OCI-LY3 (cell line): ENCODE measurements at regions not wholly inside any gene's neighbourhood (a gene's known extent, or its start where the extent isn't known, plus 50 kb on each side); places are given as distances from the start of the nearest gene placed in this dataset.

Experiments used
- H2AFZ ChIP-seq: fragments of 200-600, 300-600 bp; shearing (Covaris generic); 2 replicates; pipeline ENCODE4 v1.6.0; 2014; ENCODE audit warnings: antibody characterized with exemption, low read depth, low read length
- H3K27ac ChIP-seq: fragments of 200-600, 300-600 bp; sonication (generic); 2 replicates; pipeline ENCODE4 v1.5.1; 2014; ENCODE audit warnings: mild to moderate bottlenecking, low read length, moderate library complexity, mixed read lengths
- H3K27me3 ChIP-seq: fragments of 200-600, 300-600 bp; sonication (generic); 2 replicates; pipeline ENCODE4 v1.6.1; 2014; ENCODE audit warnings: low read depth, low read length, mixed read lengths
- H3K36me3 ChIP-seq: fragments of 200-600, 300-600 bp; sonication (generic); replicated peaks from 2 replicates; pipeline ENCODE3; 2014; ENCODE audit warnings: low read depth, low read length, mixed read lengths
- H3K4me1 ChIP-seq: fragments of 300-600, 200-600 bp; sonication (generic); 2 replicates; pipeline ENCODE4 v1.6.1; 2014; ENCODE audit warnings: low read length, mixed read lengths
- H3K4me2 ChIP-seq: fragments of 200-600, 300-600 bp; sonication (generic); 2 replicates; pipeline ENCODE4 v1.6.1; 2014; ENCODE audit warnings: low read length, mixed read lengths
- H3K4me3 ChIP-seq: fragments of 300-600, 200-600 bp; sonication (generic); 2 replicates; pipeline ENCODE4 v1.5.1; 2014; ENCODE audit warnings: antibody characterized with exemption, mild to moderate bottlenecking, low read length, moderate library complexity
- H3K79me2 ChIP-seq: fragments of 300-600, 200-600 bp; shearing (Covaris generic); 2 replicates; pipeline ENCODE4 v1.6.1; 2014; ENCODE audit warnings: mild to moderate bottlenecking, low read length, mixed read lengths
- H3K9ac ChIP-seq: fragments of 300-600, 200-600 bp; shearing (Covaris generic); 2 replicates; pipeline ENCODE4 v1.6.0; 2014; ENCODE audit warnings: mild to moderate bottlenecking, low read length, moderate library complexity
- H3K9me3 ChIP-seq: fragments of 200-600, 300-600 bp; shearing (Covaris generic); 2 replicates; pipeline ENCODE4 v1.6.1; 2014; ENCODE audit warnings: low read length, mixed read lengths; ENCODE audit not compliant: insufficient read depth
- H4K20me1 ChIP-seq: fragments of 200-600, 300-600 bp; sonication (generic); 2 replicates; pipeline ENCODE4 v1.6.1; 2016; ENCODE audit warnings: low read length, mixed read lengths; ENCODE audit not compliant: insufficient read depth
- CTCF ChIP-seq: fragments of 200-600, 300-600 bp; sonication (generic); IDR thresholded peaks from 2 replicates; pipeline ENCODE4 v1.5.1; 2014; ENCODE audit warnings: antibody characterized with exemption, low read length, low read depth
- EZH2phosphoT487 ChIP-seq: fragments of 200-600 bp; shearing (Covaris generic); IDR thresholded peaks from 2 replicates; pipeline ENCODE4 v1.6.1; 2018; ENCODE audit warnings: antibody characterized with exemption, mixed run types, low read depth

- Histone ChIP-seq H3K9ac (no peak overlapping the region), H3K4me2 (no peak overlapping the region), H2AFZ (no peak overlapping the region), H3K4me1 (no peaks in the 10 kb centered on the region), H3K27me3 (no peaks in the 10 kb centered on the region), H3K36me3 (no peaks in the 10 kb centered on the region), H3K27ac (no peak overlapping the region), H4K20me1 (no peaks in the 10 kb centered on the region), H3K4me3 (no peak overlapping the region), H3K9me3 (no peaks in the 10 kb centered on the region), H3K79me2 (no peaks in the 10 kb centered on the region)
- no peak for TF ChIP-seq EZH2phosphoT487
Measured at GRCh38 chr12:25793196-25793595, 165.3 kb upstream of the RASSF8 start.

- H3K9me3 ChIP-seq, result no peaks in the 10 kb centered on the region
- H3K36me3 ChIP-seq, result no peaks in the 10 kb centered on the region
- TF ChIP-seq EZH2phosphoT487, result no peak
- no peak for TF ChIP-seq CTCF
- H2AFZ ChIP-seq, result no peak overlapping the region
- H3K4me1 ChIP-seq, result no peaks in the 10 kb centered on the region
- H3K27me3 ChIP-seq, result no peaks in the 10 kb centered on the region
- no peak overlapping the region for H3K27ac ChIP-seq
- H3K4me2 ChIP-seq, result no peak overlapping the region
- H3K4me3 ChIP-seq, result no peak overlapping the region
- no peak overlapping the region for H3K9ac ChIP-seq
- no peaks in the 10 kb centered on the region for H4K20me1 ChIP-seq
- no peaks in the 10 kb centered on the region for H3K79me2 ChIP-seq
Measured at GRCh38 chr12:25794571-25794970, 163.9 kb upstream of the RASSF8 start.

GRCh38 chr12:25796523-25797000 lies 161.9 kb upstream of the RASSF8 start:
- H3K27ac ChIP-seq, result no peak overlapping the region
- no peaks in the 10 kb centered on the region for H3K27me3 ChIP-seq

GRCh38 chr12:25797386-25797785 lies 161.1 kb upstream of the RASSF8 start:
- no peaks in the 10 kb centered on the region for H3K4me1 ChIP-seq
- H3K4me3 ChIP-seq, result no peak overlapping the region
- TF ChIP-seq CTCF (no peak), EZH2phosphoT487 (no peak)
- no peak overlapping the region for H3K4me2 ChIP-seq
- no peak overlapping the region for H3K9ac ChIP-seq
- H4K20me1 ChIP-seq, result no peaks in the 10 kb centered on the region
- H3K9me3 ChIP-seq, result no peaks in the 10 kb centered on the region
- no peaks in the 10 kb centered on the region for H3K27me3 ChIP-seq
- no peak overlapping the region for H2AFZ ChIP-seq
- H3K27ac ChIP-seq, result no peak overlapping the region
- no peaks in the 10 kb centered on the region for H3K79me2 ChIP-seq
- H3K36me3 ChIP-seq, result no peaks in the 10 kb centered on the region

More at GRCh38 chr12:25796523-25797000, 161.9 kb upstream of the RASSF8 start:
- no peaks in the 10 kb centered on the region for H3K4me1 ChIP-seq
- H3K36me3 ChIP-seq, result no peaks in the 10 kb centered on the region
- H3K79me2 ChIP-seq, result no peaks in the 10 kb centered on the region
- H3K4me2 ChIP-seq, result no peak overlapping the region
- H3K9ac ChIP-seq, result no peak overlapping the region
- no peak overlapping the region for H3K4me3 ChIP-seq
- no peak overlapping the region for H2AFZ ChIP-seq
- no peaks in the 10 kb centered on the region for H4K20me1 ChIP-seq
- TF ChIP-seq EZH2phosphoT487 (no peak), CTCF (no peak)
- no peaks in the 10 kb centered on the region for H3K9me3 ChIP-seq

- Histone ChIP-seq H3K9ac (no peak overlapping the region), H3K4me1 (no peaks in the 10 kb centered on the region), H3K79me2 (no peaks in the 10 kb centered on the region), H2AFZ (no peak overlapping the region), H3K27ac (no peak overlapping the region), H4K20me1 (no peaks in the 10 kb centered on the region), H3K27me3 (no peaks in the 10 kb centered on the region), H3K4me2 (no peak overlapping the region), H3K4me3 (no peak overlapping the region), H3K9me3 (no peaks in the 10 kb centered on the region), H3K36me3 (no peaks in the 10 kb centered on the region)
- no peak for TF ChIP-seq EZH2phosphoT487
- TF ChIP-seq CTCF, result no peak
Measured at GRCh38 chr12:25797949-25798348, 160.5 kb upstream of the RASSF8 start.
